NCI-H1694 (cell line): ENCODE measurements at regions not wholly inside any gene's neighbourhood (a gene's known extent, or its start where the extent isn't known, plus 50 kb on each side); places are given as distances from the start of the nearest gene placed in this dataset.

ENCODE experiments used
- DNase-seq: peaks from one replicate; lab custom pipeline; 2025; lab: John Stamatoyannopoulos, UW

GRCh38 chr2:147133286-147133908 lies 711.4 kb upstream of the ACVR2A start:
- no peak for DNase-seq

- no peak for DNase-seq
Observed at GRCh38 chr2:147125145-147125544, 719.7 kb upstream of the ACVR2A start.

- DNase-seq = no peak
Observed at GRCh38 chr2:147122944-147123343, 721.9 kb upstream of the ACVR2A start.

GRCh38 chr2:147110962-147111361 lies 733.9 kb upstream of the ACVR2A start:
- DNase-seq = no peak

GRCh38 chr2:147110317-147110716 lies 734.5 kb upstream of the ACVR2A start:
- peak; percentile 51 for DNase-seq

- DNase-seq = no peak
Observed at GRCh38 chr2:147109291-147109690, 735.5 kb upstream of the ACVR2A start.

- DNase-seq = no peak
Observed at GRCh38 chr2:147108548-147108947, 736.3 kb upstream of the ACVR2A start.

- DNase-seq = no peak
Observed at GRCh38 chr2:147101941-147102790, 742.7 kb upstream of the ACVR2A start.

- no peak for DNase-seq
Observed at GRCh38 chr2:147100406-147101035, 744.3 kb upstream of the ACVR2A start.

- no peak for DNase-seq
Observed at GRCh38 chr2:147099845-147100244, 745.0 kb upstream of the ACVR2A start.

GRCh38 chr2:147098940-147099339 lies 745.9 kb upstream of the ACVR2A start:
- no peak for DNase-seq

GRCh38 chr2:147097747-147098146 lies 747.1 kb upstream of the ACVR2A start:
- DNase-seq = no peak

GRCh38 chr2:147096671-147097070 lies 748.2 kb upstream of the ACVR2A start:
- no peak for DNase-seq

- no peak for DNase-seq
Observed at GRCh38 chr2:147095376-147095775, 749.5 kb upstream of the ACVR2A start.

- DNase-seq = no peak
Observed at GRCh38 chr2:147094077-147094476, 750.8 kb upstream of the ACVR2A start.

- no peak for DNase-seq
Observed at GRCh38 chr2:147092266-147092665, 752.6 kb upstream of the ACVR2A start.

GRCh38 chr2:147091448-147091847 lies 753.4 kb upstream of the ACVR2A start:
- DNase-seq = no peak

GRCh38 chr2:147088871-147089270 lies 756.0 kb upstream of the ACVR2A start:
- DNase-seq = no peak

- DNase-seq = no peak
Observed at GRCh38 chr2:147086715-147087114, 758.1 kb upstream of the ACVR2A start.

- DNase-seq = no peak
Observed at GRCh38 chr2:147083664-147084063, 761.2 kb upstream of the ACVR2A start.

- peak; percentile 72 for DNase-seq
Observed at GRCh38 chr2:147082850-147083522, 761.8 kb upstream of the ACVR2A start.

- no peak for DNase-seq
Observed at GRCh38 chr2:147081831-147082230, 763.0 kb upstream of the ACVR2A start.

GRCh38 chr2:147076634-147077033 lies 768.2 kb upstream of the ACVR2A start:
- DNase-seq = no peak
